GM19468 (cell line): ENCODE measurements at regions not wholly inside any gene's neighbourhood (a gene's known extent, or its start where the extent isn't known, plus 50 kb on each side); places are given as distances from the start of the nearest gene placed in this dataset.
"Not testable (repeated sequence)": the region's sequence is repeated elsewhere in the genome, so short reads cannot be mapped to it uniquely, and the experiment has no call there.

Experiments used
- ATAC-seq: cut with Tn5 transposase; IDR thresholded peaks from one replicate; pipeline ENCODE4 v1.9.1; 2021; ENCODE audit warnings: mild to moderate bottlenecking, moderate library complexity, moderate number of reproducible peaks; ENCODE audit not compliant: unreplicated experiment; ENCODE audit errors: extremely low read depth

GRCh38 chr2:103166456-103167324 is 404.9 kb downstream of the TMEM182 start:
- no peak for ATAC-seq

GRCh38 chr2:103167599-103167998 is 405.8 kb downstream of the TMEM182 start:
- ATAC-seq: no peak

- ATAC-seq: no peak
These were observed 408.0 kb downstream of the TMEM182 start for GRCh38 chr2:103169861-103170260.

- no peak for ATAC-seq
These were observed 411.0 kb downstream of the TMEM182 start for GRCh38 chr2:103172821-103173220.

- no peak for ATAC-seq
These were observed 412.9 kb downstream of the TMEM182 start for GRCh38 chr2:103174711-103175110.

GRCh38 chr2:103176294-103176915 is 414.6 kb downstream of the TMEM182 start:
- ATAC-seq: no peak

- ATAC-seq: no peak
These were observed 418.0 kb downstream of the TMEM182 start for GRCh38 chr2:103179798-103180197.

GRCh38 chr2:103183061-103183460 is 421.2 kb downstream of the TMEM182 start:
- no peak for ATAC-seq

GRCh38 chr2:103196802-103197201 is 435.0 kb downstream of the TMEM182 start:
- no peak for ATAC-seq

- not testable (repeated sequence) for ATAC-seq
These were observed 438.9 kb downstream of the TMEM182 start for GRCh38 chr2:103200774-103201173.

- ATAC-seq: no peak
These were observed 447.1 kb downstream of the TMEM182 start for GRCh38 chr2:103208916-103209315.

GRCh38 chr2:103213028-103213542 is 451.3 kb downstream of the TMEM182 start:
- no peak for ATAC-seq

GRCh38 chr2:103218516-103218915 is 456.7 kb downstream of the TMEM182 start:
- ATAC-seq: no peak

GRCh38 chr2:103219398-103219797 is 457.6 kb downstream of the TMEM182 start:
- no peak for ATAC-seq

- ATAC-seq: no peak
These were observed 461.1 kb downstream of the TMEM182 start for GRCh38 chr2:103222969-103223368.

- ATAC-seq: no peak
These were observed 469.0 kb downstream of the TMEM182 start for GRCh38 chr2:103230796-103231195.

GRCh38 chr2:103232865-103233264 is 471.0 kb downstream of the TMEM182 start:
- no peak for ATAC-seq

GRCh38 chr2:103233691-103234090 is 471.9 kb downstream of the TMEM182 start:
- no peak for ATAC-seq

GRCh38 chr2:103235283-103235682 is 473.5 kb downstream of the TMEM182 start:
- no peak for ATAC-seq

GRCh38 chr2:103249462-103249861 is 487.6 kb downstream of the TMEM182 start:
- ATAC-seq: no peak

GRCh38 chr2:103252781-103253180 is 490.9 kb downstream of the TMEM182 start:
- ATAC-seq: no peak
